HCT116 (cell line): ENCODE measurements at regions not wholly inside any gene's neighbourhood (a gene's known extent, or its start where the extent isn't known, plus 50 kb on each side); places are given as distances from the start of the nearest gene placed in this dataset.

ENCODE experiments used
- ATAC-seq: fragments of 200-7000 bp; cut with Tn5 transposase; 2 replicates; pipeline ENCODE4 v1.9.1; 2020; ENCODE audit warnings: mild to moderate bottlenecking, moderate library complexity
- BruUV-seq: library from RNA; stranded (reverse); fragments of 400-500 nt; replicated peaks from 2 replicates; lab custom pipeline; 2021; lab: Mats Ljungman, UMichigan
- CTCF ChIA-PET: fragments of 300-600 bp; sonication (Branson Sonifier 250); formaldehyde crosslinking; loops from one replicate; lab custom pipeline; 2021; ENCODE audit warnings: antibody characterized with exemption; lab: Charles Lee
- POLR2A ChIA-PET: fragments of 300-600, 350-600 bp; sonication (Branson Sonifier 250); formaldehyde crosslinking; loops from one replicate; lab custom pipeline; 2021; ENCODE audit warnings: antibody characterized with exemption; lab: Charles Lee
- RAD21 ChIA-PET, 2 experiments: fragments of 300-600 bp; sonication (Branson Sonifier 250); formaldehyde crosslinking; loops; one replicate each; lab custom pipeline; 2023; ENCODE audit warnings: low total read pairs in 2 of 2; ENCODE audit not compliant: uncharacterized antibody in 2 of 2, unreplicated experiment in 2 of 2, low non-redundant PET in 1 of 2; lab: Charles Lee
- DNase-seq: peaks from one replicate; pipeline ENCODE4 v3.0.0-alpha.2; 2010; ENCODE audit warnings: low read depth, low spot score
- H2AFZ ChIP-seq: fragments of 200-600 bp; shearing (Covaris generic), sonication (generic); 2 replicates; pipeline ENCODE4 v1.6.1; 2017; ENCODE audit warnings: low read depth, mixed run types, mixed read lengths, antibody characterized with exemption, low read length; ENCODE audit not compliant: poor library complexity, severe bottlenecking
- H3K27ac ChIP-seq: 2 replicates; pipeline ENCODE4 v1.5.1; 2012; ENCODE audit warnings: low read depth, low read length
- H3K27me3 ChIP-seq: fragments of 200-600 bp; sonication (generic); 2 replicates; pipeline ENCODE4 v1.6.1; 2016; ENCODE audit warnings: mixed run types, low read length, mixed read lengths; ENCODE audit not compliant: insufficient read depth
- H3K36me3 ChIP-seq, 2 experiments: fragments of 200-500 bp in 1 of 2; fragments of 200-600 bp in 1 of 2; sonication (Bioruptor generic) in 1 of 2; sonication (generic) in 1 of 2; 2 replicates each; pipeline versions ENCODE4 v1.5.1 to v1.6.1; 2014 to 2016; ENCODE audit warnings: low read length in 2 of 2, inconsistent platforms in 1 of 2, mixed read lengths in 1 of 2, mixed run types in 1 of 2; ENCODE audit not compliant: insufficient read depth in 2 of 2, control insufficient read depth in 1 of 2
- H3K4me1 ChIP-seq, 2 experiments: fragments of 200-600 bp in 1 of 2; sonication (generic) in 1 of 2; 2 replicates each; pipeline versions ENCODE4 v1.5.1 to v1.6.1; 2012 to 2017; ENCODE audit warnings: low read length in 2 of 2, inconsistent platforms in 1 of 2, mild to moderate bottlenecking in 1 of 2, mixed read lengths in 1 of 2, mixed run types in 1 of 2, moderate library complexity in 1 of 2; ENCODE audit not compliant: insufficient read depth in 2 of 2, control insufficient read depth in 1 of 2
- H3K4me2 ChIP-seq: fragments of 200-600 bp; sonication (generic); 2 replicates; pipeline ENCODE4 v1.6.1; 2017; ENCODE audit warnings: mixed run types, low read length, mixed read lengths
- H3K4me3 ChIP-seq, 2 experiments: fragments of 200-600 bp in 1 of 2; sonication (generic) in 1 of 2; replicated peaks in 1 of 2; 2 replicates each; pipeline ENCODE4 v1.5.1; 2011 to 2016; ENCODE audit warnings: low read length in 2 of 2, control low read depth in 1 of 2, low read depth in 1 of 2, mild to moderate bottlenecking in 1 of 2, mixed read lengths in 1 of 2, mixed run types in 1 of 2
- H3K79me2 ChIP-seq: fragments of 200-600 bp; sonication (generic); 2 replicates; pipeline ENCODE4 v1.6.1; 2017; ENCODE audit warnings: mild to moderate bottlenecking, mixed run types, low read length, moderate library complexity, mixed read lengths; ENCODE audit not compliant: insufficient read depth
- H3K9ac ChIP-seq: fragments of 200-600 bp; sonication (generic); 2 replicates; pipeline ENCODE4 v1.6.1; 2016; ENCODE audit warnings: low read length, mixed read lengths
- H3K9me2 ChIP-seq: fragments of 200-600 bp; sonication (generic), shearing (Covaris generic); 2 replicates; pipeline ENCODE4 v1.6.1; 2017; ENCODE audit warnings: mixed run types, mild to moderate bottlenecking, moderate library complexity; ENCODE audit not compliant: insufficient read depth
- H3K9me3 ChIP-seq, 2 experiments: fragments of 200-500 bp in 1 of 2; fragments of 200-600 bp in 1 of 2; sonication (Bioruptor generic) in 1 of 2; sonication (generic) in 1 of 2; 2 replicates each; pipeline ENCODE4 v1.6.1; 2014 to 2017; ENCODE audit warnings: low read length in 2 of 2, mixed read lengths in 2 of 2, inconsistent platforms in 1 of 2, low read depth in 1 of 2, mild to moderate bottlenecking in 1 of 2, mixed run types in 1 of 2, moderate library complexity in 1 of 2; ENCODE audit not compliant: control insufficient read depth in 1 of 2, insufficient read depth in 1 of 2
- H4K20me1 ChIP-seq: fragments of 200-600 bp; sonication (generic), shearing (Covaris generic); 2 replicates; pipeline ENCODE4 v1.6.1; 2017; ENCODE audit warnings: mixed run types, mild to moderate bottlenecking, moderate library complexity; ENCODE audit not compliant: insufficient read depth
- ATF3 ChIP-seq: IDR thresholded peaks from 2 replicates; pipeline ENCODE4 v1.6.1; 2012
- CEBPB ChIP-seq: IDR thresholded peaks from 2 replicates; pipeline ENCODE4 v1.6.1; 2012; ENCODE audit warnings: low read depth
- EGR1 ChIP-seq: IDR thresholded peaks from 2 replicates; pipeline ENCODE4 v1.6.1; 2012; ENCODE audit warnings: low read depth
- JUND ChIP-seq: IDR thresholded peaks from 2 replicates; pipeline ENCODE4 v1.6.1; 2012
- POLR2A ChIP-seq: IDR thresholded peaks from 2 replicates; pipeline ENCODE4 v1.7.0; 2011; ENCODE audit warnings: borderline replicate concordance; ENCODE audit not compliant: insufficient read depth, insufficient read length; ENCODE audit errors: extremely low read depth
- SP1 ChIP-seq: IDR thresholded peaks from 2 replicates; pipeline ENCODE4 v1.6.1; 2012; ENCODE audit warnings: low read depth
- SRF ChIP-seq: IDR thresholded peaks from 2 replicates; pipeline ENCODE4 v1.6.1; 2012; ENCODE audit warnings: low read depth
- TCF7L2 ChIP-seq: IDR thresholded peaks from 2 replicates; pipeline ENCODE4 v1.7.0; 2011; ENCODE audit warnings: borderline replicate concordance, inconsistent platforms; ENCODE audit not compliant: insufficient read depth, insufficient read length; ENCODE audit errors: extremely low read depth
- YY1 ChIP-seq: IDR thresholded peaks from 2 replicates; pipeline ENCODE4 v1.6.1; 2011; ENCODE audit warnings: low read length, low read depth, moderate library complexity, mild to moderate bottlenecking; ENCODE audit not compliant: insufficient replicate concordance; ENCODE audit errors: extremely low read depth
- ZBTB33 ChIP-seq: IDR thresholded peaks from 2 replicates; pipeline ENCODE4 v1.6.1; 2011; ENCODE audit warnings: mild to moderate bottlenecking, low read length, moderate library complexity; ENCODE audit not compliant: insufficient replicate concordance; ENCODE audit errors: extremely low read depth
- ZFX ChIP-seq: fragments of 450-650 bp; IDR thresholded peaks from 2 replicates; pipeline ENCODE4 v1.6.1; 2017
- ZNF274 ChIP-seq: fragments of 200-500 bp; sonication (Bioruptor generic); IDR thresholded peaks from 2 replicates; pipeline ENCODE4 v1.6.1; 2014; ENCODE audit warnings: mild to moderate bottlenecking, low read depth, low read length, inconsistent platforms
- intact Hi-C: fragments of 100-400 bp; cut with micrococcal nuclease; formaldehyde crosslinking; loops from 2 replicates; pipeline ENCODE4 v1.10.0; 2022
- TF ChIP-seq, protein P1 (sequence below), 3 experiments: fragments of 200-600 bp in 1 of 3; sonication (generic) in 1 of 3; IDR thresholded peaks in 2 of 3; conservative IDR thresholded peaks in 1 of 3; 2 replicates each; pipeline ENCODE4 v1.5.1; 2012 to 2017; ENCODE audit warnings: low read depth in 2 of 3, low read length in 2 of 3, antibody characterized with exemption in 1 of 3, borderline replicate concordance in 1 of 3, control low read depth in 1 of 3, mild to moderate bottlenecking in 1 of 3, mixed read lengths in 1 of 3, mixed run types in 1 of 3, moderate library complexity in 1 of 3; ENCODE audit not compliant: insufficient read depth in 1 of 3
- TF ChIP-seq, protein P2 (sequence below): IDR thresholded peaks from 2 replicates; pipeline ENCODE4 v1.6.1; 2012; ENCODE audit warnings: low read depth

DNA sequence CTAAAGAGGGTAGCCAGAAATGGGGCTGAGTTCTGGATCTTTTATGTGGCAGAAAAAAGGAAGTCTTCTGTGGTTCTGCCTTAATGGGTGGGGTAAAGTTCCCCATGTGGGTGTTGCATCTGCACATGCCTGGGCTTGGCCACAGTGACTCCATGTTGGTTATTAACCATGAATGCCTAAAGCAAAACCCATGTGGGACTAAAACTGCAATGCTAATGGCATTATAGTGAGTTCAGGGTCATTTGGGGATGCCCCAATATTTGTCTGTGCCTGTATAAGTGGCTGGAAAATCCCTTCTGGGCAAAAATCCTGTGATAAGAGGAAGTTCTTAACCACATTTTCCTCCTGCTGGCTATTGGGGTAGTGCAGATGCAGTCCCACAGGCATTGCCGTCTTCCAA, 857.4 kb downstream of the FAT4 start:
- ATAC-seq (no peak), DNase-seq (no peak)
- Histone ChIP-seq H3K27me3 (no peaks in the 10 kb centered on the region), H3K9ac (no peak overlapping the region), H2AFZ (no peak overlapping the region), H3K4me1 (no peaks in the 10 kb centered on the region), H3K4me2 (no peak overlapping the region), H3K27ac (no peak overlapping the region), H4K20me1 (no peaks in the 10 kb centered on the region), H3K4me3 (no peak overlapping the region), H3K9me2 (no peaks in the 10 kb centered on the region), H3K36me3 (no peaks in the 10 kb centered on the region), H3K9me3 (no peaks in the 10 kb centered on the region), H3K79me2 (no peaks in the 10 kb centered on the region)
- CTCF ChIA-PET = no interaction called here
- RAD21 ChIA-PET = no interaction called here
- TF ChIP-seq CEBPB = no peak
- TF ChIP-seq ATF3 = no peak
- TF ChIP-seq EGR1 = no peak
- TF ChIP-seq, protein P1, sequence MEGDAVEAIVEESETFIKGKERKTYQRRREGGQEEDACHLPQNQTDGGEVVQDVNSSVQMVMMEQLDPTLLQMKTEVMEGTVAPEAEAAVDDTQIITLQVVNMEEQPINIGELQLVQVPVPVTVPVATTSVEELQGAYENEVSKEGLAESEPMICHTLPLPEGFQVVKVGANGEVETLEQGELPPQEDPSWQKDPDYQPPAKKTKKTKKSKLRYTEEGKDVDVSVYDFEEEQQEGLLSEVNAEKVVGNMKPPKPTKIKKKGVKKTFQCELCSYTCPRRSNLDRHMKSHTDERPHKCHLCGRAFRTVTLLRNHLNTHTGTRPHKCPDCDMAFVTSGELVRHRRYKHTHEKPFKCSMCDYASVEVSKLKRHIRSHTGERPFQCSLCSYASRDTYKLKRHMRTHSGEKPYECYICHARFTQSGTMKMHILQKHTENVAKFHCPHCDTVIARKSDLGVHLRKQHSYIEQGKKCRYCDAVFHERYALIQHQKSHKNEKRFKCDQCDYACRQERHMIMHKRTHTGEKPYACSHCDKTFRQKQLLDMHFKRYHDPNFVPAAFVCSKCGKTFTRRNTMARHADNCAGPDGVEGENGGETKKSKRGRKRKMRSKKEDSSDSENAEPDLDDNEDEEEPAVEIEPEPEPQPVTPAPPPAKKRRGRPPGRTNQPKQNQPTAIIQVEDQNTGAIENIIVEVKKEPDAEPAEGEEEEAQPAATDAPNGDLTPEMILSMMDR (IDR thresholded peaks at IDR 0.05 in 2 of 3, conservative IDR thresholded peaks at IDR 0.05 in 1 of 3; ENCODE audit: borderline replicate concordance in 1 of 3, insufficient read depth in 1 of 3, low read depth in 2 of 3, low read length in 2 of 3) = no peak
- TF ChIP-seq SP1 = no peak
- no peak for TF ChIP-seq POLR2A
- no peak for TF ChIP-seq ZNF274
- TF ChIP-seq ZFX = no peak
- TF ChIP-seq SRF = no peak
- POLR2A ChIA-PET = no interaction called here
- no TSS peak for BruUV-seq
- intact Hi-C loops = no loop called here

DNA sequence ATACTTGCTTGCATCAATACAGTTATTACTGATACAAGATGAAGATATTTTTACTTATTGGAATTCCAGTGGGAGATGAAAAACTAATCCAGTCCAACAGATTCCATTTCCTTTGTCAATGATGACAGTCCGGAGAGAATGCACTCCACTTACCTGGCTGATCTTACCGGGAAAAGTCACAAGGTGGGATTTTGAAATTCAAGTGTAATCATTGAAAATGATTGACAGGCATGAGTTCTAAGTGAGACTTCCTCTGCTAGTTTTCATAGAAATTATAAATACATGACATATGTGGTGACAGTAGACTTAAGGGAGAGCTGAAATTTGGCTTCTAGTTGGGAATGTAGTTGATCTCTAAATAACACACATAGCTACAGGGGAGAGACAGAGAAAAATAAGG, 859.9 kb downstream of the FAT4 start:
- Histone ChIP-seq H3K36me3 (no peaks in the 10 kb centered on the region), H3K27ac (no peak overlapping the region)
- BruUV-seq = no TSS peak
- TF ChIP-seq TCF7L2 (no peak), YY1 (no peak), POLR2A (no peak), EGR1 (no peak), ZFX (no peak), ZBTB33 (no peak), JUND (no peak)
- TF ChIP-seq, protein P2, sequence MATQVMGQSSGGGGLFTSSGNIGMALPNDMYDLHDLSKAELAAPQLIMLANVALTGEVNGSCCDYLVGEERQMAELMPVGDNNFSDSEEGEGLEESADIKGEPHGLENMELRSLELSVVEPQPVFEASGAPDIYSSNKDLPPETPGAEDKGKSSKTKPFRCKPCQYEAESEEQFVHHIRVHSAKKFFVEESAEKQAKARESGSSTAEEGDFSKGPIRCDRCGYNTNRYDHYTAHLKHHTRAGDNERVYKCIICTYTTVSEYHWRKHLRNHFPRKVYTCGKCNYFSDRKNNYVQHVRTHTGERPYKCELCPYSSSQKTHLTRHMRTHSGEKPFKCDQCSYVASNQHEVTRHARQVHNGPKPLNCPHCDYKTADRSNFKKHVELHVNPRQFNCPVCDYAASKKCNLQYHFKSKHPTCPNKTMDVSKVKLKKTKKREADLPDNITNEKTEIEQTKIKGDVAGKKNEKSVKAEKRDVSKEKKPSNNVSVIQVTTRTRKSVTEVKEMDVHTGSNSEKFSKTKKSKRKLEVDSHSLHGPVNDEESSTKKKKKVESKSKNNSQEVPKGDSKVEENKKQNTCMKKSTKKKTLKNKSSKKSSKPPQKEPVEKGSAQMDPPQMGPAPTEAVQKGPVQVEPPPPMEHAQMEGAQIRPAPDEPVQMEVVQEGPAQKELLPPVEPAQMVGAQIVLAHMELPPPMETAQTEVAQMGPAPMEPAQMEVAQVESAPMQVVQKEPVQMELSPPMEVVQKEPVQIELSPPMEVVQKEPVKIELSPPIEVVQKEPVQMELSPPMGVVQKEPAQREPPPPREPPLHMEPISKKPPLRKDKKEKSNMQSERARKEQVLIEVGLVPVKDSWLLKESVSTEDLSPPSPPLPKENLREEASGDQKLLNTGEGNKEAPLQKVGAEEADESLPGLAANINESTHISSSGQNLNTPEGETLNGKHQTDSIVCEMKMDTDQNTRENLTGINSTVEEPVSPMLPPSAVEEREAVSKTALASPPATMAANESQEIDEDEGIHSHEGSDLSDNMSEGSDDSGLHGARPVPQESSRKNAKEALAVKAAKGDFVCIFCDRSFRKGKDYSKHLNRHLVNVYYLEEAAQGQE = no peak

More for the DNA sequence above, 859.9 kb downstream of the FAT4 start:
- no peaks in the 10 kb centered on the region for H3K9me3 ChIP-seq
- POLR2A ChIA-PET = no interaction called here
- no peaks in the 10 kb centered on the region for H3K79me2 ChIP-seq
- no peaks in the 10 kb centered on the region for H4K20me1 ChIP-seq
- no peaks in the 10 kb centered on the region for H3K9me2 ChIP-seq
- DNase-seq (no peak), ATAC-seq (no peak)
- H3K9ac ChIP-seq = no peak overlapping the region
- CTCF ChIA-PET = no interaction called here
- no peak overlapping the region for H2AFZ ChIP-seq
- no peaks in the 10 kb centered on the region for H3K4me1 ChIP-seq
- H3K4me2 ChIP-seq = no peak overlapping the region
- no peaks in the 10 kb centered on the region for H3K27me3 ChIP-seq
- RAD21 ChIA-PET = no interaction called here
- intact Hi-C loops = no loop called here
- H3K4me3 ChIP-seq = no peak overlapping the region
